ENCODE measurements at regions not wholly inside any gene's neighbourhood (a gene's known extent, or its start where the extent isn't known, plus 50 kb on each side); places are given as distances from the start of the nearest gene placed in this dataset.

DNA sequence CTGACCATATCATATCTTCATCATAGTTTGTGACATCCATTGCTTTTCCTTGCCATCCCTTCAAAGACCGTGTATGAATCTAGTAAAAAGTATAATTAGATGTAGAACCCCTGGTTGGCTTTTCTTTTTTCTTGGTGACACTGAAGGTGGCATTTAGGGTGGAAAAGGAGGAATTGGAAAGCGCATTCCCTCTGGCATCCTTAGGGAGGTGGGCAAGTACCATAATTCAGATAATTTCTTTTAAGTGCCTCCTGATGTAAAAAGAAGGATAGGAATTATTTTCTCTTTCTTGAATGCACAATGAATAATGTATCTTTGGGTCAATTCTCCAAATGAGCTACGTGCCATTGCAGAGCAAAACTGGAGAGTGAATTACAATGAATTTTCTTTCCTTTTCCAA lies 73.2 kb upstream of the SMARCA2 start:
- TF ChIP-seq SUZ12 (IDR thresholded peaks at IDR 0.05; ENCODE audit: extremely low read depth, insufficient read depth, insufficient read length) (no peak), ZNF274 (IDR thresholded peaks at IDR 0.05; ENCODE audit: low read depth, low read length) (no peak)

Data from NT2/D1 (cell line).